HCT116 (cell line): ENCODE measurements at regions not wholly inside any gene's neighbourhood (a gene's known extent, or its start where the extent isn't known, plus 50 kb on each side); places are given as distances from the start of the nearest gene placed in this dataset.

Experiments used
- CTCF ChIP-seq, 3 experiments: fragments of 200-600 bp in 1 of 3; sonication (generic) in 1 of 3; IDR thresholded peaks in 2 of 3; conservative IDR thresholded peaks in 1 of 3; 2 replicates each; pipeline ENCODE4 v1.5.1; 2012 to 2017; ENCODE audit warnings: low read depth in 2 of 3, low read length in 2 of 3, antibody characterized with exemption in 1 of 3, borderline replicate concordance in 1 of 3, control low read depth in 1 of 3, mild to moderate bottlenecking in 1 of 3, mixed read lengths in 1 of 3, mixed run types in 1 of 3, moderate library complexity in 1 of 3; ENCODE audit not compliant: insufficient read depth in 1 of 3
- EZH2 ChIP-seq: fragments of 200-600 bp; sonication (generic); IDR thresholded peaks from 2 replicates; pipeline ENCODE4 v1.6.1; 2017; ENCODE audit warnings: antibody characterized with exemption, mixed run types
- REST ChIP-seq: IDR thresholded peaks from 2 replicates; pipeline ENCODE4 v1.6.1; 2012; ENCODE audit warnings: low read depth
- TF ChIP-seq, protein P1 (sequence below): IDR thresholded peaks from 2 replicates; pipeline ENCODE4 v1.6.1; 2012
- TF ChIP-seq, protein P2 (sequence below): IDR thresholded peaks from 2 replicates; pipeline ENCODE4 v1.6.1; 2011; ENCODE audit warnings: mild to moderate bottlenecking, low read length, moderate library complexity; ENCODE audit not compliant: insufficient replicate concordance; ENCODE audit errors: extremely low read depth

- TF ChIP-seq, protein P1, sequence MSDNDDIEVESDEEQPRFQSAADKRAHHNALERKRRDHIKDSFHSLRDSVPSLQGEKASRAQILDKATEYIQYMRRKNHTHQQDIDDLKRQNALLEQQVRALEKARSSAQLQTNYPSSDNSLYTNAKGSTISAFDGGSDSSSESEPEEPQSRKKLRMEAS = no peak
- TF ChIP-seq CTCF (IDR thresholded peaks at IDR 0.05 in 2 of 3, conservative IDR thresholded peaks at IDR 0.05 in 1 of 3; ENCODE audit: borderline replicate concordance in 1 of 3, insufficient read depth in 1 of 3, low read depth in 2 of 3, low read length in 2 of 3) = no peak
- no peak for TF ChIP-seq REST
- TF ChIP-seq EZH2 = no peak
- TF ChIP-seq, protein P2, sequence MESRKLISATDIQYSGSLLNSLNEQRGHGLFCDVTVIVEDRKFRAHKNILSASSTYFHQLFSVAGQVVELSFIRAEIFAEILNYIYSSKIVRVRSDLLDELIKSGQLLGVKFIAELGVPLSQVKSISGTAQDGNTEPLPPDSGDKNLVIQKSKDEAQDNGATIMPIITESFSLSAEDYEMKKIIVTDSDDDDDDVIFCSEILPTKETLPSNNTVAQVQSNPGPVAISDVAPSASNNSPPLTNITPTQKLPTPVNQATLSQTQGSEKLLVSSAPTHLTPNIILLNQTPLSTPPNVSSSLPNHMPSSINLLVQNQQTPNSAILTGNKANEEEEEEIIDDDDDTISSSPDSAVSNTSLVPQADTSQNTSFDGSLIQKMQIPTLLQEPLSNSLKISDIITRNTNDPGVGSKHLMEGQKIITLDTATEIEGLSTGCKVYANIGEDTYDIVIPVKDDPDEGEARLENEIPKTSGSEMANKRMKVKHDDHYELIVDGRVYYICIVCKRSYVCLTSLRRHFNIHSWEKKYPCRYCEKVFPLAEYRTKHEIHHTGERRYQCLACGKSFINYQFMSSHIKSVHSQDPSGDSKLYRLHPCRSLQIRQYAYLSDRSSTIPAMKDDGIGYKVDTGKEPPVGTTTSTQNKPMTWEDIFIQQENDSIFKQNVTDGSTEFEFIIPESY = no peak
These were observed 152.1 kb upstream of the GRAMD2B start for GRCh38 chr5:126271141-126271540.
